Spleen (tissue), 11 donors: ENCODE measurements at regions not wholly inside any gene's neighbourhood (a gene's known extent, or its start where the extent isn't known, plus 50 kb on each side); places are given as distances from the start of the nearest gene placed in this dataset.

Experiments
- DNase-seq: peaks from one replicate; pipeline ENCODE4 v3.0.0-alpha.2; 2020
- H3K27ac ChIP-seq, 8 donors: fragments of 200-600 bp; sonication (generic) in 7 of 8; 1 replicate in 4 of 8; 2 replicates in 4 of 8; pipeline versions ENCODE4 v1.5.0 to v1.8.0; 2016 to 2021; ENCODE audit warnings: inconsistent platforms in 4 of 8, mild to moderate bottlenecking in 4 of 8, moderate library complexity in 1 of 8
- H3K27me3 ChIP-seq, 7 donors: fragments of 200-600 bp; sonication (generic) in 6 of 7; replicated peaks in 1 of 7; 1 replicate in 4 of 7; 2 replicates in 3 of 7; pipeline versions ENCODE4 v1.5.0 to v1.8.0; 2016 to 2021; ENCODE audit warnings: inconsistent platforms in 3 of 7, mild to moderate bottlenecking in 1 of 7
- H3K36me3 ChIP-seq, 6 donors: fragments of 200-600 bp; sonication (generic) in 5 of 6; 1 replicate in 4 of 6; 2 replicates in 2 of 6; pipeline versions ENCODE4 v1.5.0 to v1.8.0; 2016 to 2021; ENCODE audit warnings: inconsistent platforms in 2 of 6
- H3K4me1 ChIP-seq, 6 donors: fragments of 200-600 bp; sonication (generic) in 5 of 6; 1 replicate in 3 of 6; 2 replicates in 3 of 6; pipeline versions ENCODE4 v1.5.0 to v1.8.0; 2016 to 2021; ENCODE audit warnings: inconsistent platforms in 3 of 6
- H3K4me3 ChIP-seq, 8 donors: fragments of 200-600 bp; sonication (generic) in 7 of 8; 1 replicate in 4 of 8; 2 replicates in 4 of 8; pipeline versions ENCODE4 v1.5.0 to v1.8.0; 2016 to 2021; ENCODE audit warnings: inconsistent platforms in 4 of 8, mild to moderate bottlenecking in 4 of 8, moderate library complexity in 2 of 8
- H3K9me3 ChIP-seq, 8 donors: fragments of 200-600 bp; sonication (generic) in 7 of 8; 1 replicate in 4 of 8; 2 replicates in 4 of 8; pipeline versions ENCODE4 v1.5.0 to v1.8.0; 2016 to 2021; ENCODE audit warnings: inconsistent platforms in 4 of 8
- POLR2A ChIP-seq, 3 donors: fragments of 450-650 bp; IDR thresholded peaks; one replicate each; pipeline ENCODE4 v1.5.1; 2017; ENCODE audit warnings: antibody characterized with exemption in 3 of 3, mild to moderate bottlenecking in 1 of 3
- POLR2AphosphoS5 ChIP-seq, 3 donors: sonication (generic); formaldehyde crosslinking; IDR thresholded peaks; one replicate each; pipeline ENCODE4 v1.5.1; 2017; ENCODE audit warnings: antibody characterized with exemption in 3 of 3
- WGBS, 5 donors: extraction: QIAGEN DNeasy Blood & Tissue Kit in 3 of 5; methylation state at CpG; one replicate each; pipeline versions ENCODE4 v1.1.5 to v1.1.7; 2013 to 2018; 5-methylcytosine and 5-hydroxymethylcytosine counted together
- intact Hi-C: fragments of 100-400 bp; cut with DNase I; formaldehyde crosslinking; loops from one replicate; pipeline ENCODE4 v1.15.0; 2023; ENCODE audit warnings: low total_unique reads
- TF ChIP-seq, protein P1 (sequence below), 11 experiments: fragments of 200-600 bp in 7 of 11; fragments of 450-650 bp in 4 of 11; sonication (generic) in 4 of 11; IDR thresholded peaks in 8 of 11; conservative IDR thresholded peaks in 3 of 11; 1 replicate in 7 of 11; 2 replicates in 4 of 11; pipeline versions ENCODE4 v1.4.0 to v1.8.0; 2016 to 2021; ENCODE audit warnings: antibody characterized with exemption in 11 of 11, inconsistent platforms in 4 of 11, mild to moderate bottlenecking in 1 of 11
- donor health status: healthy with polysubstance abuse.
- donor health status: DM: no; HTN: no; CAD: no; lungs with moderate emphysema.
- donor health status: DM: no; HTN: no; CAD: no.
- donor health status: Bipolar disorder and iron deficiency.
- donor health status: healthy.
- donor health status: DM: no; HTN: no; CAD: no.
- donor health status: DM: yes; HTN: yes; CAD: no.

DNA sequence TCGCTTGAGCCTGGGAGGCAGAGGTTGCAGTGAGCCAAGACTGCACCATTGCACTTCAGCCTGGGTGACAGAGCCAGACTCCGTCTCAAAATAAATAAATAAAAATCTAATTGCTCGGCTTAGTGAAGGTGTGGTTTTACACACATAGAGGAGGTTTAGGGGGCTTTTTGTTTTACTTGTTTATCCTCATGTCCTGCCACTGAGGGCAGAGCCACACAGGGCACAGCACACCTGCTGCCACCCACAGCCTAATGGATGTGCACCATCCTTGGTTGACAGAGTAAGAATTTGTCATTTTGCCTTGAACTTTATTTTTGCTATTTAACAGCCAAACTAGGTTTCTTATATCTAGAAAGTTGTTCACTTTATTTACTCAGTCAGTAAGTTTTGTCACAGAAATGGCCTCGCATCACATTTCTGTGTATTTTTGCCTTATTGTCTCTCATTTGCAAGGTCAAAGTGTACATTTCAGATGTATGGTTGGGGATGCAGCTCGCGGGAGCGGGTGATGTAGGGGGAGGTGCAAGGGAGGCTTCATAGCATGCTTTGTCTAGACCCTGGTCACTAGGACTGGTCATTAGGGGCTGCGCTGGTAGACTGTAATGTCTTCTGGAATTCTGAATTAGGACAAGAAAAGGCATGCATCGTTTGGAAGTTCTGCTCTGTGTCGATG lies 67.8 kb upstream of the NAA20 start:
- H3K4me1 ChIP-seq = peaks cover 0 to 32% (median 8%) of the 10 kb centered on the region in 6 donors
- TF ChIP-seq POLR2AphosphoS5 (IDR thresholded peaks at IDR 0.05) = no peak
- TF ChIP-seq POLR2A (IDR thresholded peaks at IDR 0.05) = no peak
- TF ChIP-seq, protein P1, sequence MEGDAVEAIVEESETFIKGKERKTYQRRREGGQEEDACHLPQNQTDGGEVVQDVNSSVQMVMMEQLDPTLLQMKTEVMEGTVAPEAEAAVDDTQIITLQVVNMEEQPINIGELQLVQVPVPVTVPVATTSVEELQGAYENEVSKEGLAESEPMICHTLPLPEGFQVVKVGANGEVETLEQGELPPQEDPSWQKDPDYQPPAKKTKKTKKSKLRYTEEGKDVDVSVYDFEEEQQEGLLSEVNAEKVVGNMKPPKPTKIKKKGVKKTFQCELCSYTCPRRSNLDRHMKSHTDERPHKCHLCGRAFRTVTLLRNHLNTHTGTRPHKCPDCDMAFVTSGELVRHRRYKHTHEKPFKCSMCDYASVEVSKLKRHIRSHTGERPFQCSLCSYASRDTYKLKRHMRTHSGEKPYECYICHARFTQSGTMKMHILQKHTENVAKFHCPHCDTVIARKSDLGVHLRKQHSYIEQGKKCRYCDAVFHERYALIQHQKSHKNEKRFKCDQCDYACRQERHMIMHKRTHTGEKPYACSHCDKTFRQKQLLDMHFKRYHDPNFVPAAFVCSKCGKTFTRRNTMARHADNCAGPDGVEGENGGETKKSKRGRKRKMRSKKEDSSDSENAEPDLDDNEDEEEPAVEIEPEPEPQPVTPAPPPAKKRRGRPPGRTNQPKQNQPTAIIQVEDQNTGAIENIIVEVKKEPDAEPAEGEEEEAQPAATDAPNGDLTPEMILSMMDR (IDR thresholded peaks at IDR 0.05 in 8 of 11, conservative IDR thresholded peaks at IDR 0.05 in 3 of 11) = no peak
- no peaks in the 10 kb centered on the region for H3K9me3 ChIP-seq
- no peak overlapping the region for H3K27ac ChIP-seq
- 84 to 98% (median 93%) methylated on average over 10 of the region's 10 CpGs for WGBS, 5 donors
- DNase-seq = no peak
- H3K27me3 ChIP-seq = no peaks in the 10 kb centered on the region
- H3K36me3 ChIP-seq = peaks cover 0 to 79% (median 0%) of the 10 kb centered on the region in 6 donors
- intact Hi-C loops = no loop called here
- no peak overlapping the region for H3K4me3 ChIP-seq

DNA sequence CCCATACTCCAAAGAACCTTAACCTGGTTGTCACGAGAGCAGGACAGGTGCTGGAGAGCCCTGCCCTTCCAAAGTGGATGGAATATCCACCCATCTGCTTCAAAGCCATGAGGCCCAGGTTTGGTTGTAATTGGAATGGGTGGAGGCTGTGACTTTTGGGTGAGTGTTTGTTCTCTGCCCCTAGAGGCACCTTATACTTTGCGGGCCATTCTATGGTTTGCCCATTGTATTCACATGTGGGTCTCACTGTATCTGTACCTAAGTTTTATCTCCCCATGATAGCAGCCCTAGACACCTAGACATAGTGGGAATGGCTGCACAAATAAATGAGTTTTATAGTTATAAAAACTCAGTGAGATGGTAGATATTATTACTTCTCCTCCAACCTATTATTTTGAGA lies 67.1 kb upstream of the NAA20 start:
- Histone ChIP-seq H3K9me3 (no peaks in the 10 kb centered on the region), H3K4me1 (peaks cover 0 to 25% (median 7%) of the 10 kb centered on the region in 6 donors), H3K27me3 (no peaks in the 10 kb centered on the region), H3K27ac (no peak overlapping the region), H3K36me3 (peaks cover 0 to 82% (median 0%) of the 10 kb centered on the region in 6 donors), H3K4me3 (no peak overlapping the region)
- DNase-seq = no peak
- TF ChIP-seq POLR2A (IDR thresholded peaks at IDR 0.05) (no peak), POLR2AphosphoS5 (IDR thresholded peaks at IDR 0.05) (no peak)
- TF ChIP-seq, protein P1 (IDR thresholded peaks at IDR 0.05 in 8 of 11, conservative IDR thresholded peaks at IDR 0.05 in 3 of 11) = no peak
- intact Hi-C loops = no loop called here
- 82 to 90% (median 87%) methylated on average over 1 to 2 of the region's 2 CpGs for WGBS, 5 donors

DNA sequence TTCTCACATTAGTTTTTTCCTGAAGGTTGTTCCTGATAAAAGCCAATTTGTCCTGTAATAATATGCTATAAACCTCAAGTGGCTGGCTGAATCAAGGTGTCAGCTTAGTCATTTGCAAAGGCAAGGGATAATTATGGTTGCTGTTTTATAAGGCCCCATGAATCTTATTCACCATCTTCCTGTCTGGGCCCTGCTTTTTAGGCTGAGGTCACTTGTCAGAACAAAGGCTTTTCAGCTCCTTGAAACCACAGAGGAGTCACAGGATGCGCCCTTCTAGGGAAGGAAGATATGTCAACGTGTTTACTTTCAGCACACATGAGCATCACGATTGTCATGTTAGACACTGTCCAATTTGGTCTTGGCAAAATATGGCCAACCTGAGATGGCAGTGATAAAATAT lies 64.8 kb upstream of the NAA20 start:
- Histone ChIP-seq H3K4me1 (peaks cover 0 to 12% (median 2%) of the 10 kb centered on the region in 6 donors), H3K4me3 (no peak overlapping the region), H3K27ac (no peak overlapping the region), H3K9me3 (no peaks in the 10 kb centered on the region), H3K36me3 (peaks cover 0 to 92% (median 9%) of the 10 kb centered on the region in 6 donors), H3K27me3 (no peaks in the 10 kb centered on the region)
- TF ChIP-seq POLR2A (IDR thresholded peaks at IDR 0.05) (no peak), POLR2AphosphoS5 (IDR thresholded peaks at IDR 0.05) (no peak)
- TF ChIP-seq, protein P1 (IDR thresholded peaks at IDR 0.05 in 8 of 11, conservative IDR thresholded peaks at IDR 0.05 in 3 of 11) = no peak
- intact Hi-C loops = no loop called here
- WGBS, 5 donors = 35 to 58% (median 51%) methylated on average over 3 of the region's 3 CpGs
- no peak for DNase-seq

DNA sequence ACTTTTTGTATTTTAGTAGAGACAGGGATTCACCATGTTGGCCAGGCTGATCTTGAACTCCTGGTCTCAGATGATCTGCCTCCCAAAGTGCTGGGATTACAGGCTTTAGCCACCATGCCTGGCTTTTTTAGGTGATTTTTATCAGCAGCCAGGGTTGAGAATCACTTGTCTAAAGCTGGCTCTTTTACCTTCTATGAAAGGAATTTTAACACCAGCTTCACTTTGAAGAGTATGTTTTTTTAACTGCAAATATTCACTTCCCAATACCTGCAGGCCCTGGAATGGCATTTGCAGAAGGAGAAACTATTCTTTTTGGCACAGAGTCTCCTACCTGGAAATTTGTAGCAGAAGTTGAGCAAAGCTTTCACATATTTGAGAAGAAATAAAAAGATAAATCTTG lies 63.6 kb upstream of the NAA20 start:
- Histone ChIP-seq H3K27me3 (no peaks in the 10 kb centered on the region), H3K9me3 (no peaks in the 10 kb centered on the region), H3K4me1 (peaks cover 0 to 12% (median 2%) of the 10 kb centered on the region in 6 donors), H3K4me3 (no peak overlapping the region), H3K36me3 (peaks cover 0 to 92% (median 18%) of the 10 kb centered on the region in 6 donors), H3K27ac (no peak overlapping the region)
- TF ChIP-seq POLR2A (IDR thresholded peaks at IDR 0.05) (no peak), POLR2AphosphoS5 (IDR thresholded peaks at IDR 0.05) (no peak)
- TF ChIP-seq, protein P1 (IDR thresholded peaks at IDR 0.05 in 8 of 11, conservative IDR thresholded peaks at IDR 0.05 in 3 of 11) = no peak
- intact Hi-C loops = no loop called here
- DNase-seq = no peak
